Esophagus squamous epithelium (tissue), 4 donors: ENCODE measurements at regions not wholly inside any gene's neighbourhood (a gene's known extent, or its start where the extent isn't known, plus 50 kb on each side); places are given as distances from the start of the nearest gene placed in this dataset.

Experiments
- CTCF ChIP-seq, 6 experiments: fragments of 450-650 bp in 4 of 6; fragments of 200-600 bp in 2 of 6; sonication (generic) in 2 of 6; IDR thresholded peaks; one replicate each; pipeline ENCODE4 v1.5.1; 2016 to 2019; ENCODE audit warnings: antibody characterized with exemption in 6 of 6, mild to moderate bottlenecking in 4 of 6, moderate library complexity in 4 of 6
- POLR2A ChIP-seq, 4 donors: fragments of 450-650 bp; IDR thresholded peaks; one replicate each; pipeline ENCODE4 v1.6.1; 2017; ENCODE audit warnings: antibody characterized with exemption in 4 of 4, mild to moderate bottlenecking in 4 of 4, moderate library complexity in 3 of 4

GRCh38 chr18:38032516-38032915 is 466.9 kb upstream of the CELF4 start:
- TF ChIP-seq CTCF (IDR thresholded peaks at IDR 0.05) (no peak), POLR2A (IDR thresholded peaks at IDR 0.05) (no peak)
